GM19239 (cell line): ENCODE measurements at regions not wholly inside any gene's neighbourhood (a gene's known extent, or its start where the extent isn't known, plus 50 kb on each side); places are given as distances from the start of the nearest gene placed in this dataset.

Source experiments
- DNase-seq: peaks from one replicate; pipeline ENCODE4 v3.0.0; 2011; ENCODE audit warnings: low spot score; ENCODE audit not compliant: insufficient read length
- FAIRE-seq: peaks from 2 replicates; lab custom pipeline; 2011; peaks lifted over from hg19 to GRCh38; lab: Jason Lieb, UNC

DNA sequence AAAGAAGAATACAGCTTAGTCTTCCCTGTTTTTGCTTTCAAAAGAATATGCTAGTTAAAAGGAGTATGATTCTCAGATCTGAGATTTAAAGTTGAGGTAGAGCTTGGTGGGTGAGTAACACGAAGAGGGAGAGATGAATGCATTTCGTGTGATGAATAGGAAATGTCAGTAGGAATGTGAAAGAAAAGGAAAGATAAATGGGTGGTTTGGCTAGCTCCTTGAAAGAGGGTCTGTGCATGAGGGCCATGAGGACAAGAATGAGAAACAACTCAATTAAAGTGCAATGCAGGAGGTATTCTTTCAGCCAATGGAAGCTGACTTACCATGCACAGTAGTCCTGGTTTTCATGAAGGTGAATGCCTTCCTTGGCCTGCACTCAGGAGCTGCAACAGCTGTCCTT is 248.2 kb downstream of the HNMT start:
- DNase-seq (no peak), FAIRE-seq (no peak)

DNA sequence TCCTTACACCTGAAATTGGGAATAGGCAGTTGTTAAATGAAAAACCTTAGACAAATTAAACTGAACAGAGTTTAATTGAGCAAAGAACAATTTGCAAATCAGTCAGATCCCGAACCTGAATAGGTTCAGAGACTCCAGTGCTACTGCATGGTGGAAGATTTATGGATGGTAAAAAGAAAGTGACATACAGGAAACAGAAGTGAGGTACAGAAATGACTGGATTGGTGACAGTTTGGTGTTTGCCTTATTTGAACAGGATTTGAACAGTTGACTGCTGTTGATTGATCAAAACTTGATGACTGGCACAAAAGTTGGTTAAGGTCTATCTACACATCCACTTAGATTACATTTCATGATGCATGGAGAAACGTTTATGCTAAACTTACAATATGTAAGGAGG is 248.8 kb downstream of the HNMT start:
- FAIRE-seq (no peak), DNase-seq (no peak)

DNA sequence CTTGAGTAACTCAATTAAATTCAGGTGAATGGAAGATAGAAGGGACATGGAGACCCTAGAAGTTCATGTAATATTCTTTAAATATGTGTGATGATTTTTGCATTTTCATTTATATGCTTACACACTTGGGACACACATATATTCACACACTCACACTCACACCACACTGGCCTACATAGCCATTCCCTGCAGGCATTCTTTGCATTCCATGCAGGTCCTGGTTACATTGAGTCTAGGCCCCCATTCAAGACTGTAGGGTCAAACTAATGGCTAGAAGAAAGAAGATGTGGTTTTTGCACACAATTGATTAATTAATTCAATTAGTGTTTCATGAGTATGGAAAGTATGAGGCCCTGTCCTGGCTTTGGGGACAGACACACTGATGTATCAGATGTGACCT is 249.4 kb downstream of the HNMT start:
- FAIRE-seq (no peak), DNase-seq (no peak)

DNA sequence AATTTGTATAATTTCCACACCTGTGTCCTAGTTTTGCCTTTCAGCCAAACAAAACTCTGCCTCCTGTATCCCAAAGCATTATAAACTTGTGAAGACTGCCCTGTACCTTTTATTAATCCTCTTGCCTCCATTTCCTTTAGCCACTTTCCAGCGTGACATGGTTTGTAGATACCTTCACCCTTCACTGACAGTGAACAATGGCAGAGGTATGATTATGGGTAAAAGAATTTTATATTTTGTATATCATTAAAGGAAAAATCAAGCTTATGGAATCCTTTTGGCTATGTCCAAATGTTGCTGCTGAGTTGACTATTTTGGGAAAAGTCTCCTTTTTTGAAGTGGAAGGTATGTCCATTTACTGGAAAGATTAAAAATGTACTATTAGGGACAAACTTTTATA is 251.7 kb downstream of the HNMT start:
- no peak for FAIRE-seq

DNA sequence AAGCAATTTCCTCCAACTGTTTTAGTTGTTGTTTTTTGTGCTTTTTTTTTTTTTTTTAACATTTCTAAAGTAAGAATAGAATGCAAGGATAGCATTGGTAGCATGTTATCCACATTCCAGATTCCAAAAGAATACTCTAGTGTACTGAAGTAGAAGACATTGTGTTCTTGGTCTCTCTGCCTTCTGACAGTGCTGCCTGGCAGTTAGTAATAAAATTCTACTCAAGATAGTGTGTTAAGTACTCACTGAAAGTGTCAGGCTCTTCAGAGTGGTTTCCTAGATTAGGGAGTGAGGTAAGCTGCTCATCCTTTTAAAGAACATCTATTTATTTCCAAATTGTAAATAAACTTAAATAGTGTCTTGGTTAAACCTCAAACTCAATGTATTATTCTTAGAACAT is 253.7 kb downstream of the HNMT start:
- DNase-seq (no peak), FAIRE-seq (no peak)

More for the DNA sequence above, 251.7 kb downstream of the HNMT start:
- DNase-seq, result no peak

DNA sequence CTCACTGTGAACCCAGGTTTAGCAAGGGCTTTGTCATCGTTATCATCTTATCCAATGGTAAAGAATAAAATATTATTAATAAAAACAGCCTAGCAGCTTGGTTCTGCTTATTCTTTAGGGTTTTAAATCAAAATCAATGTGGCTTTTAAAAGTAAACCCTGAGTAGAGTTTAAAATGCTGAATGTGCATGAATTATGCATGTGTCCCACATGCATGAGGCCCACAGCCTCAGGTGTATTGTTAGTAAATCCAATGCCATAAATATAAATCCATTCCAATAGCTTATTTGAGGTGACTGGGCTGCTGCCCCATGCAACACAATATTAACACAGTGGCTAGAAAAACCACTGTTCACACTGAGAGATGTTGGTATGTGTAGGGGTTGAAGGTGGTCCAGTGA is 254.1 kb downstream of the HNMT start:
- no peak for FAIRE-seq
- no peak for DNase-seq

DNA sequence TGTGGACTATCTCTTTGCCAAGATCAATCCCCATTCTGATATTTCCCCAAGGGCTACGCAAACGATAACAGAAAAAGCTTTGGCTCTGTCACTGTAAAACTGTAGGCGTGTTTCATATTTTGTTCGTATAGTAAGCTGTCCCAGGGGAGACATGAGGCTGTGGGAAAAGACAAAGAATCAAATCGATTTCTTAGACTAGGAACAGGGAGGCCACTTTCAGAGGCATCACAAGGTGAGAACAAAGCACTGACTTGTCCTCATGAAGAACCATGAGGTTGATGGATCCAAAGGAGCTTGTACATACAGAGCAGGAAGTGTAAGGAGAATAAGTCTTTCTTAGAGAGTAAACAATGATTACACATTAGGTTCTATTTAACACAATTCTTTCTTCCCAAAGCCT is 255.7 kb downstream of the HNMT start:
- FAIRE-seq (no peak), DNase-seq (no peak)

DNA sequence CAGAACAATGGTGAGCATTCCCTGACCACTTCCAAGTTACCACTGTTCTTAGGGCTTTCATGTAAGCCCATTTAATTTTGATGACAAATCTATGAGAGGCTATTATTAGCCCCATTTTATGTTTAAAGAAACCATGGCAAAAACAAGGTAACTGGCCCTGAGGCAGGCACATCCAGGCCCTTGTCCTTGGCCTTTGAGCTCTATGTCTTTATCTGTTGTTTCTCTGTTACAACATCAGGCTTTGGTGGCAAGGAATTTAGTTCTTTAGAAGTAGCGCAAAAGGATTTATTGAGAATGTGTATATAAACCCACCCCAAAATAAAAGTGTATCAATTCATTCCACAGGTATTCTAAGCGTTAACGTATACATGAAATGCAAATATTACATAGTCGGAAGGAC is 257.1 kb downstream of the HNMT start:
- FAIRE-seq (no peak), DNase-seq (no peak)

DNA sequence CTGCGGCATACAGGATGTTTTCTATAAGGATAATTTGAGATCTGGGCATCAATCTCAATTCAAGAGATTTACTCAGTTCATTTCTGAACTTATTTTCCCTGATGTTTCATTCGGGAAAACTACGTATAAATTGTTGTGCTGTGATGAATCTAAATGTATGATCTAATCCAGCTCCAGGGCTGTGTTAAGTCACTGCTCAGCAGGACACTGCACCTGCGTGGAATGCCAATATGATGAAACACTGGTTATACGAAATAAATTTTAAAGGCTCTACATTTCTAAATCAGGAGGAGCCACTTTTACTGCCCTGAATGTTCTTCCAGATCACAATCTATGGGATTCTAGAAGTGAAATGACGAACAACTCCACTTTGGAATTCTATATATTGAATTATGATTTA is 259.0 kb downstream of the HNMT start:
- FAIRE-seq, result no peak
- no peak for DNase-seq

DNA sequence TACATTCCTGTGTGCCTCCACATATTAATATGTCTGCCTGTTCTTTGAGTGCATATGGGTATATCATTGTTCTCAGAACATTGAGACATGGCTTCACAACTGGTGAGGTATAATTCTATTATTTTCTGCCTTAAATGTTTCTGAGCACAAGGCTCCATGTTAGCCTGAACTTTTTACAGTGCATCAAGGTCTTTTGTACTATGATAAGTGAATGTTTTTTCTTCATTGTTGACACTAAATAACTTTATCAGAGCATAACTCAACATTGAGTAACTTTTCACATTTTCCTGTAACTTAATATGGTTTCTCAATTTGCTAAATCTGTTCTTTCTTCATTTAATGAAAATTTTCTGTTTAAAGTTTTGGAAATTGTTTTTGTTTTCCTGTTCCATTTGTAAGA is 262.9 kb downstream of the HNMT start:
- DNase-seq (no peak), FAIRE-seq (no peak)

DNA sequence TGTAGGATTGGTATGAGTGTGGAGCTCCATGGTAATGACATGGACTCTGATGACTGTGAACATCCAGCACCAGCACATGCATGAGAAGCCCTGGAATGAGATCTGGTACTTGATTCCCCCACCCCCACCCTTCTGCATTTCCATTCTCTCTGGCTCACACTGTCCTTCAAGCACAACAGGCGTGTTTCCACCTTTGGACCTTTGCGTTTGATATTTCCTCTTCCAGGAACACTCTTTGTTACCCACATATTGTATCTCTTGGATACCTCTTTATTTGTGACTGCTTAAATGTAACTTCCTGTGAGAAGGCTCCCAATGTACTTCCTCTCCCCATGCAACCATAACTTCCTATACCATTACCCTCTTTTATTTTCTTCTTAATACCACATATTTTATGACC is 263.8 kb downstream of the HNMT start:
- DNase-seq, result no peak
- no peak for FAIRE-seq

DNA sequence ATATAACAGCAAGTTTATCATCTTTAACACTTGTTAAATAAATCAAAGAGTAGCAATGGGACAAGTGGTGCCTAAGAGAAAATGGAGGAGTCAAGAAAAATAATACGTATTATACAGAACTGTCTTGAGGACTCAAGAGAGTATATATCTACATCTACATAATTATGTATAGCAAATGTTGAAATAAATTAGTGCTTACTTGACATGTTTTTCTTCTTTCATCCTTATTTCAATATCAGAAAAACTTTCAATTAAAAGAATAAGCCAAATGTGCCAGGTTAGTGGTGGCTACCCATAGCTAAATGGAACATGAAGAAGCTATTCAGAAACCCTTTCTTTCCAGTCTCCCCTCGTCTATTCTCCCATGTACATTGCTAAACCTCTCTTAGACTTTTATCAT is 267.3 kb upstream of the SPOPL start:
- peak; percentile 45 for FAIRE-seq

DNA sequence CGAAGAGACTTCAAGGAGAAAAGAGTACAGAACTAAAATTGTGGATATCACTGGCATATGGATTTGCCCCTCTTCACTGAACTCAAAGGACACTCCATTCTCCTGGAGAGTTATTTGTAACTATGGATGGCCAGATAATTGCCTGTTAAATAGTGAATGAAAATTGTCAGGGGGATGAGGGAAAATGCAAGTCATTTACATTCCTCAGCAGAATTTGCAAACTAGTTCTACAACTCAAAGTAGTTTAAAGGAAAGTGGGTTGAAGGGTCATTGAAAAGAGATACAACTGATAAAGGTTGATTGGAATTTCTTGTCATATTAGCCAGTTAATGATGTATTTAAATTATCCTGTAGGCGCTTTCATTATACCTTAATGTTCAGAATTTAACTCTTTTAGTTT is 266.5 kb upstream of the SPOPL start:
- FAIRE-seq (no peak), DNase-seq (no peak)

More for the DNA sequence above, 267.3 kb upstream of the SPOPL start:
- DNase-seq, result no peak

DNA sequence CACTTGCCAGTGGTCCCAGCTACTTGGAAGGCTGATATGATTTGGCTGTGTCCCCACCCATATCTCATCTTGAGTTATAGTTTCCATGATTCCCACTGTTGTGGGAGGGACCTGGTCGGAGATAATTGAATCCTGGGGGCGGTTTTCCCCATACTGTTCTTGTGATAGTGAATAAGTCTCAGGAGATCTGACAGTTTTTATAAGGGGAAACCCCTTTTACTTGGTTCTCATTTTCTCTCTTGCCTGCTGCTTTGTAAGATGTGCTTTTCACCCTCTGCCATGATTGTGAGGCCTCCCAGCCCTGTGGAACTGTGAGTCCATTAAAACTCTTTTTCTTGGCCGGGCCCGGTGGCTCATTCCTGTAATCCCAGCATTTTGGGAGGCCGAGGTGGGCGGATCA is 265.4 kb upstream of the SPOPL start:
- DNase-seq (no peak), FAIRE-seq (no peak)

DNA sequence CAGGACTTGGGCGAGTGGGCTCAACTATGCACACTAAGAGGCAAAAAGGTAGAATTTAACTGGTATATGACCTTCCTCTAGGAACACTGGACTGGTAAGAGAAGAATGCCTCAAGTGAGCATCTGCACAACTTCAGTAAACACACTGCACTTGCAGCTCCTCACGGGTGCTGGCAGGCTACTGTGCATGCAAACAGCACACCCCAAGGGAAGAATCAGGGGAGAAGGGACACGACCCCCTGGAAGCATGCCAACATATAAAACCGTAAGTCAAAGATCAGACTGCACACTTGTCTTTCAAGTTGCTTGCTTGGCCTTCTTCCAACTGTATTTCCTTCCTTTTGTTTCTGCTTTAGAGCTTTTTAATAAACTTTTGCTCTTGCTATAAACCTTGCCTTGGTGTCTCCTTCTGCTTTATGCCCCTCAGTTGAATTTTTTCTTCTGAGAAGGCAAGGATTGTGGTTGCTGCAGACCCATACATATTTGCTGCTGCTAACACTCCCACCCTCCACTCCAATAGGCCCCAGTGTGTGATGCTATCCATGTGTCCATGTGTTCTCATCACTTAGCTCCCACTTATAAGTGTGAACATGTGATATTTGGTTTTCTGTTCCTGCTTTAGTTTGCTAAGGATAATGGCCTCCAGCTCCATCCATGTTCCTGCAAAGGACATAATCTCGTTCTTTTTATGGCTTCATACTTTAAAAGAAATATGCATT is 263.7 kb upstream of the SPOPL start:
- no peak for FAIRE-seq
- no peak for DNase-seq

DNA sequence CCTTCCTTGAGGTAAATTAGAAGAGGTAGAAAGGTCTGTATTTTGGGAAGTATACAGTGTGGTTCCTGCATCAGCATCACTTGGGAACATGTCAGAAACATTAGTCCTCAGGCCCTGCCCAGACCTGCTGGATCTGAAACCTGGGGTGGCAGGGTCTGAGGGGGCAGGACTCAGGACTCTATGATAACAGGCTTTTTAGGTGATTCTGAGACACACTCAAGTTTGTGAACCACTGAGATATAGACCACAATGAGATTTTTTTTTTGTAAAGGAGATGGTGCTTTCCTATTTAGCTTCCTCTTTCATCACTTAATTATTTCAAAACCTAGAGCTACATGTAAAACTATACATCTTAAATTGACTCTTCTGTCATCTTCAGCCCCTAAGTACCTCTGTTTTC is 262.7 kb upstream of the SPOPL start:
- FAIRE-seq (no peak), DNase-seq (no peak)

DNA sequence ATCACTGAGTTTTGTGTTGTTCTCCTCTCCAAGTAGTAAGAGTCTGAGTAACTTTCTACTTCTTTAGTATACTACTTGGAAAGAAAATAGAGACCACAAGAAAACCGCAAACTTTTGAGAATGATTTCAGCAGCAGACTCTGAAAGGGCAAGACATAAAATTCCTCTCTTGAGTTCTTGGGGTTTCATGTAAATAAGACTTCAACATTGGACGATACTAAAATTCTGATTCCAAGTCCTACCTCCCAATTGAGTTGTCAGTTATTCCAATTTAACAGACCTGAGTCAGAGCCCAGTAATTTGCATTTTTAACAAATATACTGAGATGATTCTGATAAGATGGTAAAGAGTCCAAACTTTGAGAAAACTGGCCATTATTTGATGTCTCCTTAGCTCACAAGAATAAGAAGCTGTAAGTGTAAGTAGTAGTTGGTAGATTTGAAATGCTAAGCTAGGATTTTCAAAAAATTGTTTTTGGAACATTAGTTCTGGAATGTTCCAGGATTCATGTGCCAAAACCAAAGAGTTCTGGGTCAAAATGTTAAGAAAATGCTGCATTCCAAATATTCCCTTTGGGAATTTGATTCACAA is 261.6 kb upstream of the SPOPL start:
- peak; percentile 78 for FAIRE-seq
- no peak for DNase-seq

DNA sequence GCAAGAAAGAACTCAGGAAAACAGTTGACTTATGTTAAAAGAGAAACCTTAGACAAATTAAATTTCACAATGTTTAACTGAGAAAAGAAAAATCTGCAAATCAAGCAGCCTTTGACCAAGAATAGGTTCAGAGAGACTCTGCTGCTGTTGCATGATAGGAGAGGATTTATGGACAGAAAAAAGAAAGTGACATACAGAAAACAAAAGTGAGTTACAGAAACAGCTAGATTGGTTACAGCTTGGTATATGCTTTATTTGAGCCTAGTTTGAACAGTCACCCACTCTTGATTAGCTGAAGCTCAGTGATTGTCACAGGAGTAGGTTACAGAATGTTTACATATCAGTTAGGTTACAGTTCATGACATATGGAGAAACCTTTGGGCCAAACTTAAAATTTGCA is 258.2 kb upstream of the SPOPL start:
- FAIRE-seq (no peak), DNase-seq (no peak)

DNA sequence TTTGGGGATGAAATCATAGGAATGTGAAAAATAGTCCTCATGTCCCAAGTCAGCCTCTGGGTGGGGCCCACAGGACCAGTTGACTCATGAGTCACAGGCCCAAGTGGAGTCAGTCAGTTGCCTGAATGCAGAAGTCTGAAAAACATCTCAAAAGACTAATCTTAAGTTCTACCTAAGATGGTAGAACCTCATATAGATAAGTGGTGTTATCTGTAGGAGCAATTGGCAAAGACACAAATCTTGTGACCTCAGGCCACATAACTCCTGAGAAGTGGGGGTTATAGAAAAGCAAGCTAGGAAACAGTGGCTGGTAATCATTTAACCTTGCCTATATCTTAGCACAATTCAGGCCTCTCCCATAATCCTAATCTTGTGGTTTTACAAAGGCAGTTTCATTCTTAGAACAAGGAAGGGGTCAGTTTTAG is 257.1 kb upstream of the SPOPL start:
- FAIRE-seq (no peak), DNase-seq (no peak)

DNA sequence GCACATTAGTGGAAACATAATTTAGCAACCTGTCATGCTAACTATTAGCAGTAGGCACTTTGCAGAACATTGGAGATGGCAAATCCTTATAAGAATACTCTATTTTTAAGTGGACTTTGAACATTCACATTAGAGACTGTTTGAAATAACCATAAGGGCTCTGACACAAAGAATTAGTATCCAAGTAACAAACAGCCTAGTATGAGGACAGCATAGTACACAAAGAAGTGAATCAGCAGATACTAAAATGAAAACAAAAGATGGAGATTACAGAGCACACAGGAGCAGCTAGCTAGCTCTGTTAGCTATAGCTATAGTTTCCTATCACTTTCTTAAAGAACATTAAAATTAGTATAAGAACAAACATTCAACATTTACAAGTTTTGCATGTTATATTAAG is 256.3 kb upstream of the SPOPL start:
- no peak for DNase-seq
- no peak for FAIRE-seq

DNA sequence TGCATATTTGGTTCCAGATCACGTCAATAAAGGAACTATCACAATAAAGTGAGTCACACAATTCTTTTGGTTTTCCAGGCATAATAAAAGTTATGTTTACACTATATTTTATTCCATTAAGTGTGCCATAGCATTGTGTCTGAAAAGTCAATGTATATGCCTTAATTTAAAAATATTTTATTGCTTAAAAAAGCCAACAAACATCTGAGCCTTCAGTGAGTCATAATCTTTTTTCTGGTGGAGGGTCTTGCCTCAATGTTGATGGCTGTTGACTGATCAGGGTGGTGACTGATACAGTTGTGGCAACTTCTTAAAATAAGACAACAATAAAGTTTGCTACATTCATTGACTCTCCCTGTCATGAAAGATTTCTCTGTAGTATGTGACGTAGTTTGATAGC is 254.3 kb upstream of the SPOPL start:
- FAIRE-seq, result no peak
- DNase-seq, result no peak

DNA sequence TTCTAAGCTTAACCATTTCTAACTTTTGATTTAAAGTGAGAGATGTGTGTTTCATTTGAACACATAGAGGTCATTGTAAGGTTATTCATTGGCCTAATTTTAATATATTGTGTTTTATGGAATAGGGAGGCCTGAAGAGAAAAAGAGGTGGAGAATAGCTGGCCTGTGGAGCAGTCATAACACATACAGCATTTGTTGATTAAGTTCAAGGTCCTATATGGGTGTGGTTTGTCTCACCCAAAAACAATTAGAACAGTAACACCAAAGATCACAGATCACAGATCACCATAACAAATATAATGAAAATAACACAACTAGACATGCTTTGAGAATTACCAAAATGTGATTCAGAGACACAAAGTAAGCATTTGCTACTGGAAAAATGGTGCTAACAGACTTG is 252.4 kb upstream of the SPOPL start:
- no peak for FAIRE-seq
- DNase-seq, result no peak
